Stromal cell of bone marrow (primary cell): ENCODE measurements at regions not wholly inside any gene's neighbourhood (a gene's known extent, or its start where the extent isn't known, plus 50 kb on each side); places are given as distances from the start of the nearest gene placed in this dataset.
"Not testable (repeated sequence)": the region's sequence is repeated elsewhere in the genome, so short reads cannot be mapped to it uniquely, and the experiment has no call there.

Experiments used
- DNase-seq: peaks from one replicate; pipeline ENCODE4 v3.0.0-alpha.2; 2012; ENCODE audit warnings: low read depth

- no peak for DNase-seq
Measured at GRCh38 chr3:5545719-5546118, 358.2 kb downstream of the EDEM1 start.

- DNase-seq: no peak
Measured at GRCh38 chr3:5553203-5553602, 365.7 kb downstream of the EDEM1 start.

- no peak for DNase-seq
Measured at GRCh38 chr3:5554245-5554747, 366.8 kb downstream of the EDEM1 start.

- no peak for DNase-seq
Measured at GRCh38 chr3:5560199-5560598, 372.7 kb downstream of the EDEM1 start.

- no peak for DNase-seq
Measured at GRCh38 chr3:5563537-5564277, 376.2 kb downstream of the EDEM1 start.

- DNase-seq: no peak
Measured at GRCh38 chr3:5564278-5564666, 376.8 kb downstream of the EDEM1 start.

- DNase-seq: no peak
Measured at GRCh38 chr3:5565026-5565425, 377.5 kb downstream of the EDEM1 start.

- DNase-seq: no peak
Measured at GRCh38 chr3:5567113-5567512, 379.6 kb downstream of the EDEM1 start.

GRCh38 chr3:5568451-5568850 is 380.9 kb downstream of the EDEM1 start:
- DNase-seq: no peak

GRCh38 chr3:5569152-5569551 is 381.6 kb downstream of the EDEM1 start:
- no peak for DNase-seq

- DNase-seq: no peak
Measured at GRCh38 chr3:5572168-5572567, 384.7 kb downstream of the EDEM1 start.

GRCh38 chr3:5576277-5577011 is 388.9 kb downstream of the EDEM1 start:
- no peak for DNase-seq

GRCh38 chr3:5579139-5579602 is 391.7 kb downstream of the EDEM1 start:
- no peak for DNase-seq

GRCh38 chr3:5579946-5580345 is 392.4 kb downstream of the EDEM1 start:
- DNase-seq: no peak

- DNase-seq: no peak
Measured at GRCh38 chr3:5580826-5581225, 393.3 kb downstream of the EDEM1 start.

GRCh38 chr3:5581743-5582142 is 394.2 kb downstream of the EDEM1 start:
- no peak for DNase-seq

- no peak for DNase-seq
Measured at GRCh38 chr3:5583920-5584319, 396.4 kb downstream of the EDEM1 start.

GRCh38 chr3:5585085-5585484 is 397.6 kb downstream of the EDEM1 start:
- no peak for DNase-seq

- DNase-seq: no peak
Measured at GRCh38 chr3:5606884-5607472, 419.5 kb downstream of the EDEM1 start.

GRCh38 chr3:5607581-5607980 is 420.1 kb downstream of the EDEM1 start:
- DNase-seq: no peak

- not testable (repeated sequence) for DNase-seq
Measured at GRCh38 chr3:5608971-5609370, 421.5 kb downstream of the EDEM1 start.

GRCh38 chr3:5613599-5613998 is 426.1 kb downstream of the EDEM1 start:
- DNase-seq: no peak

GRCh38 chr3:5616873-5617272 is 429.4 kb downstream of the EDEM1 start:
- DNase-seq: no peak
